B cell (primary cell): ENCODE measurements at regions not wholly inside any gene's neighbourhood (a gene's known extent, or its start where the extent isn't known, plus 50 kb on each side); places are given as distances from the start of the nearest gene placed in this dataset.

ENCODE experiments used
- CTCF ChIP-seq: fragments of 200-600 bp; IDR thresholded peaks from one replicate; pipeline ENCODE4 v1.8.0; 2022; ENCODE audit warnings: antibody characterized with exemption, mild to moderate bottlenecking
- EZH2 ChIP-seq: IDR thresholded peaks from 2 replicates; pipeline ENCODE4 v1.6.1; 2012; ENCODE audit warnings: borderline replicate concordance, low read depth, mild to moderate bottlenecking, moderate library complexity, low read length; ENCODE audit not compliant: insufficient read depth, poor library complexity, severe bottlenecking

GRCh38 chr10:123327896-123328295 is 173.7 kb downstream of the BUB3 start:
- no peak for TF ChIP-seq CTCF
- no peak for TF ChIP-seq EZH2
